NCI-H2196 (cell line): ENCODE measurements at regions not wholly inside any gene's neighbourhood (a gene's known extent, or its start where the extent isn't known, plus 50 kb on each side); places are given as distances from the start of the nearest gene placed in this dataset.

Experiments used
- DNase-seq: peaks from one replicate; lab custom pipeline; 2025; ENCODE audit not compliant: unreplicated experiment; lab: John Stamatoyannopoulos, UW

GRCh38 chr3:74353039-74353438, 261.4 kb downstream of the CNTN3 start:
- DNase-seq, result no peak

GRCh38 chr3:74352166-74352565, 262.3 kb downstream of the CNTN3 start:
- DNase-seq, result no peak

- DNase-seq, result no peak
Measured at GRCh38 chr3:74351213-74351612, 263.2 kb downstream of the CNTN3 start.

GRCh38 chr3:74349015-74349414, 265.4 kb downstream of the CNTN3 start:
- no peak for DNase-seq

GRCh38 chr3:74347563-74348268, 266.7 kb downstream of the CNTN3 start:
- no peak for DNase-seq

- DNase-seq, result no peak
Measured at GRCh38 chr3:74346896-74347295, 267.6 kb downstream of the CNTN3 start.

- no peak for DNase-seq
Measured at GRCh38 chr3:74345701-74346100, 268.8 kb downstream of the CNTN3 start.

GRCh38 chr3:74344865-74345440, 269.5 kb downstream of the CNTN3 start:
- no peak for DNase-seq

- no peak for DNase-seq
Measured at GRCh38 chr3:74343391-74343790, 271.1 kb downstream of the CNTN3 start.

GRCh38 chr3:74338998-74339397, 275.5 kb downstream of the CNTN3 start:
- DNase-seq, result no peak

GRCh38 chr3:74332165-74332564, 282.3 kb downstream of the CNTN3 start:
- no peak for DNase-seq

GRCh38 chr3:74331711-74332110, 282.7 kb downstream of the CNTN3 start:
- DNase-seq, result no peak

GRCh38 chr3:74329096-74329495, 285.4 kb downstream of the CNTN3 start:
- DNase-seq, result no peak

- no peak for DNase-seq
Measured at GRCh38 chr3:74328435-74328834, 286.0 kb downstream of the CNTN3 start.

GRCh38 chr3:74315291-74315690, 299.2 kb downstream of the CNTN3 start:
- DNase-seq, result no peak

- no peak for DNase-seq
Measured at GRCh38 chr3:74314696-74315095, 299.8 kb downstream of the CNTN3 start.

GRCh38 chr3:74309716-74310115, 304.7 kb downstream of the CNTN3 start:
- DNase-seq, result no peak

- DNase-seq, result no peak
Measured at GRCh38 chr3:74304424-74304823, 310.0 kb downstream of the CNTN3 start.

GRCh38 chr3:74303711-74304110, 310.7 kb downstream of the CNTN3 start:
- no peak for DNase-seq

GRCh38 chr3:74302969-74303368, 311.5 kb downstream of the CNTN3 start:
- DNase-seq, result no peak

- no peak for DNase-seq
Measured at GRCh38 chr3:74302281-74302680, 312.2 kb downstream of the CNTN3 start.

GRCh38 chr3:74301056-74301455, 313.4 kb downstream of the CNTN3 start:
- no peak for DNase-seq

GRCh38 chr3:74295479-74295878, 319.0 kb downstream of the CNTN3 start:
- no peak for DNase-seq
